Islet of Langerhans (tissue), 1 donor: ENCODE measurements at regions not wholly inside any gene's neighbourhood (a gene's known extent, or its start where the extent isn't known, plus 50 kb on each side); places are given as distances from the start of the nearest gene placed in this dataset.
"Not testable (repeated sequence)": the region's sequence is repeated elsewhere in the genome, so short reads cannot be mapped to it uniquely, and the experiment has no call there.

Experiments
- FAIRE-seq: peaks from one replicate; lab custom pipeline; 2011; peaks lifted over from hg19 to GRCh38; lab: Jason Lieb, UNC

- FAIRE-seq: no peak
Measured at GRCh38 chr17:68700421-68700820, 99.3 kb upstream of the FAM20A start.

GRCh38 chr17:68699936-68700335 lies 98.8 kb upstream of the FAM20A start:
- FAIRE-seq: no peak

GRCh38 chr17:68698746-68699145 lies 97.6 kb upstream of the FAM20A start:
- FAIRE-seq: no peak

GRCh38 chr17:68697850-68698361 lies 96.7 kb upstream of the FAM20A start:
- FAIRE-seq: no peak

GRCh38 chr17:68695659-68696058 lies 94.5 kb upstream of the FAM20A start:
- FAIRE-seq: no peak

- no peak for FAIRE-seq
Measured at GRCh38 chr17:68694791-68695485, 93.8 kb upstream of the FAM20A start.

- no peak for FAIRE-seq
Measured at GRCh38 chr17:68693896-68694295, 92.7 kb upstream of the FAM20A start.

- FAIRE-seq: no peak
Measured at GRCh38 chr17:68693466-68693865, 92.3 kb upstream of the FAM20A start.

GRCh38 chr17:68686108-68686988 lies 85.2 kb upstream of the FAM20A start:
- FAIRE-seq: no peak

- FAIRE-seq: no peak
Measured at GRCh38 chr17:68684949-68685357, 83.8 kb upstream of the FAM20A start.

GRCh38 chr17:68682903-68683302 lies 81.7 kb upstream of the FAM20A start:
- FAIRE-seq: no peak

- no peak for FAIRE-seq
Measured at GRCh38 chr17:68679882-68680281, 78.7 kb upstream of the FAM20A start.

- no peak for FAIRE-seq
Measured at GRCh38 chr17:68676856-68677255, 75.7 kb upstream of the FAM20A start.

GRCh38 chr17:68675723-68676122 lies 74.6 kb upstream of the FAM20A start:
- no peak for FAIRE-seq

GRCh38 chr17:68674029-68674925 lies 73.1 kb upstream of the FAM20A start:
- FAIRE-seq: no peak

GRCh38 chr17:68670967-68671693 lies 70.0 kb upstream of the FAM20A start:
- FAIRE-seq: no peak

GRCh38 chr17:68666438-68666837 lies 65.3 kb upstream of the FAM20A start:
- FAIRE-seq: not testable (repeated sequence)

GRCh38 chr17:68665373-68665772 lies 64.2 kb upstream of the FAM20A start:
- FAIRE-seq: no peak

GRCh38 chr17:68662479-68662878 lies 61.3 kb upstream of the FAM20A start:
- FAIRE-seq: no peak

- peak; percentile 91 for FAIRE-seq
Measured at GRCh38 chr17:68662037-68662432, 60.9 kb upstream of the FAM20A start.

- FAIRE-seq: no peak
Measured at GRCh38 chr17:68661265-68662036, 60.3 kb upstream of the FAM20A start.
